ENCODE measurements at regions not wholly inside any gene's neighbourhood (a gene's known extent, or its start where the extent isn't known, plus 50 kb on each side); places are given as distances from the start of the nearest gene placed in this dataset.

- Histone ChIP-seq H3K4me1 (ENCODE audit: control insufficient read depth, insufficient read depth, low read length) (peaks cover 2% of the 10 kb centered on the region), H3K27ac (ENCODE audit: low read length) (no peak overlapping the region), H3K4me3 (ENCODE audit: low read length in 2 of 2) (no peak overlapping the region), H3K27me3 (ENCODE audit: control insufficient read depth in 1 of 2, insufficient read depth in 2 of 2, low read length in 2 of 2) (no peaks in the 10 kb centered on the region), H3K9ac (ENCODE audit: low read length in 2 of 2) (no peak overlapping the region), H3K36me3 (ENCODE audit: control insufficient read depth in 2 of 2, insufficient read depth in 2 of 2, low read length in 2 of 2) (no peaks in the 10 kb centered on the region), H3K9me3 (ENCODE audit: control insufficient read depth in 2 of 2, low read length in 2 of 2) (no peaks in the 10 kb centered on the region)
Observed at GRCh38 chr2:65728477-65729180, 296.2 kb upstream of the SPRED2 start.

DNA sequence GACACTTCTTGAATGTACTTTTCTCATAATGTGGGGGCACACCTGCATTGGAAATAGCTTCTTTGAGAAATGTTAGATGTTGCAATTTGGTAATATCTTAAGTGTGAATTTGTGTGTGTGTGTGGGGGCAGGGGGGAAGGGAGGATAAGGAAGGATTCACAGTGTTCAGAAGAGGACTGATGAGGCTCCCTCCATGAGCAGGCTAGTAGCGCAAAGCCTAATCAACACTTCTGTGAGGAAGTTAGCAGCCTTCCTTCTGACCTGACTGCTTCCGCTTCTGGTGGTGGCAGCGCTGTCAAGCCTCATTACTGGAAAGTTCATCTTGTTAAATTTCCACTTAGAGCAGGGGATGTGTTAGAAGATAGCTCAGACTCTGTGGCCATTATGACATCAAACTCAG is 295.4 kb upstream of the SPRED2 start:
- H3K4me3 ChIP-seq (ENCODE audit: low read length in 2 of 2) = no peak overlapping the region
- no peaks in the 10 kb centered on the region for H3K36me3 ChIP-seq (ENCODE audit: control insufficient read depth in 2 of 2, insufficient read depth in 2 of 2, low read length in 2 of 2)
- no peaks in the 10 kb centered on the region for H3K27me3 ChIP-seq (ENCODE audit: control insufficient read depth in 1 of 2, insufficient read depth in 2 of 2, low read length in 2 of 2)
- no peak overlapping the region for H3K27ac ChIP-seq (ENCODE audit: low read length)
- no peaks in the 10 kb centered on the region for H3K9me3 ChIP-seq (ENCODE audit: control insufficient read depth in 2 of 2, low read length in 2 of 2)
- H3K9ac ChIP-seq (ENCODE audit: low read length in 2 of 2) = no peak overlapping the region
- peaks cover 2% of the 10 kb centered on the region for H3K4me1 ChIP-seq (ENCODE audit: control insufficient read depth, insufficient read depth, low read length)

GRCh38 chr2:65727381-65727780 is 295.0 kb upstream of the SPRED2 start:
- Histone ChIP-seq H3K9ac (ENCODE audit: low read length in 2 of 2) (no peak overlapping the region), H3K36me3 (ENCODE audit: control insufficient read depth in 2 of 2, insufficient read depth in 2 of 2, low read length in 2 of 2) (no peaks in the 10 kb centered on the region), H3K27ac (ENCODE audit: low read length) (no peak overlapping the region), H3K4me1 (ENCODE audit: control insufficient read depth, insufficient read depth, low read length) (peaks cover 2% of the 10 kb centered on the region), H3K4me3 (ENCODE audit: low read length in 2 of 2) (no peak overlapping the region), H3K27me3 (ENCODE audit: control insufficient read depth in 1 of 2, insufficient read depth in 2 of 2, low read length in 2 of 2) (no peaks in the 10 kb centered on the region), H3K9me3 (ENCODE audit: control insufficient read depth in 2 of 2, low read length in 2 of 2) (no peaks in the 10 kb centered on the region)

GRCh38 chr2:65724752-65725151 is 292.4 kb upstream of the SPRED2 start:
- Histone ChIP-seq H3K27me3 (ENCODE audit: control insufficient read depth in 1 of 2, insufficient read depth in 2 of 2, low read length in 2 of 2) (no peaks in the 10 kb centered on the region), H3K4me3 (ENCODE audit: low read length in 2 of 2) (no peak overlapping the region), H3K4me1 (ENCODE audit: control insufficient read depth, insufficient read depth, low read length) (peaks cover 2% of the 10 kb centered on the region), H3K9me3 (ENCODE audit: control insufficient read depth in 2 of 2, low read length in 2 of 2) (no peaks in the 10 kb centered on the region), H3K27ac (ENCODE audit: low read length) (no peak overlapping the region), H3K9ac (ENCODE audit: low read length in 2 of 2) (no peak overlapping the region), H3K36me3 (ENCODE audit: control insufficient read depth in 2 of 2, insufficient read depth in 2 of 2, low read length in 2 of 2) (no peaks in the 10 kb centered on the region)

DNA sequence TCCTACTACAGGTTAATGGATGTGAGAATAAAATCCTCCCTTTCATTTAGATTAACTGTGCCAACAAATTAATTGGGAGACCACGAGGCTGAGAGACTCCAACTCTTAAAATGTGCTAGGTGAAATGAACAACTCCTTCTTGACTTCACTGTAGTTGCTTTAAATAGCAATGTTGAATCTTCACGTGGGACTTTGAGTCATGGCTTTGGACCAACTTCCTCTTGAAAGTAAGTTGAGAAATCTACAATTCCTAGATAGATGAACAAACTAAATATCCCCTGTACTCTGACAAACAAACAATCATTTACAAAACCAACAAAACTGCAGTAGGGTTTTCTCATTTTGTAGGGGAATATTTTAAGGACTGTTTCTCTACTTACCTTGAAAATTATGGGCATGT is 291.9 kb upstream of the SPRED2 start:
- no peaks in the 10 kb centered on the region for H3K27me3 ChIP-seq (ENCODE audit: control insufficient read depth in 1 of 2, insufficient read depth in 2 of 2, low read length in 2 of 2)
- H3K4me1 ChIP-seq (ENCODE audit: control insufficient read depth, insufficient read depth, low read length) = peaks cover 2% of the 10 kb centered on the region
- no peak overlapping the region for H3K27ac ChIP-seq (ENCODE audit: low read length)
- H3K4me3 ChIP-seq (ENCODE audit: low read length in 2 of 2) = no peak overlapping the region
- no peak overlapping the region for H3K9ac ChIP-seq (ENCODE audit: low read length in 2 of 2)
- H3K36me3 ChIP-seq (ENCODE audit: control insufficient read depth in 2 of 2, insufficient read depth in 2 of 2, low read length in 2 of 2) = no peaks in the 10 kb centered on the region
- H3K9me3 ChIP-seq (ENCODE audit: control insufficient read depth in 2 of 2, low read length in 2 of 2) = no peaks in the 10 kb centered on the region

DNA sequence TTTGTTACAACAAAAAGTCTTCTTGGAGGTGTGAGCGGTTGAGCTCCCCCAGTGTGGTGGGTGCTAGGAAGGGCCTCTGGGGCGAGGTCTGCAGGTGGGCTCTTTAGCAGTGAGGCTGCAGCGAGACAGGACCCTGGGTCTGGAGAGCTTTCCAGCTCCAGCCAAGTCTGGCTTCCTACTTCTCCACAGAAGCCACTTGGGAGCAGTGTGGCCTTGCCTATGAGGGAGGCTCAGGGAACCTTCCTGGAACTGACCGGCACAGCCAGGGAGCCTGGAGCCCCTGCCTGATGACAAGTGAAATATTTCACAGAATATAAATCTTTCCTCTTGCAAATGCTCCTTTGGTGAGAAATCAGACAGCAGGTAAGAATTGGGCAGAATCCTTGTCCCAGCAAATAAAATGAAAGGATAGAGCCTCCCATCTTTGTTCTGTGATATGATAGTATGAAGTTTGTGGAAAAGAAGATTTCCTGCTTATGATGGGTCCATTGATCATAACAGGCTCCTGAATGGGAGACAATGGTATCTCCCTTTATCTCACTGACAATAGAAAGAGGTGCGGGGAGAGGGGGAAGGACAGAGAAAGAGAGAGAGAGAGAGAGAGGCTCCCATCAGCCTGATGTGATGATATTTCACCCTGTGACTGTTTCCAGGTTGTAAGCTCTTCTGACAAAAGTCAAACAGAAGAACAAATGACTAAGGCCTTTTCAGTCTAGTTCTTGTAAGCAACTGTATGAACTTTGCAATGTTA is 289.8 kb upstream of the SPRED2 start:
- Histone ChIP-seq H3K4me3 (ENCODE audit: low read length in 2 of 2) (no peak overlapping the region), H3K9me3 (ENCODE audit: control insufficient read depth in 2 of 2, low read length in 2 of 2) (no peaks in the 10 kb centered on the region), H3K9ac (ENCODE audit: low read length in 2 of 2) (no peak overlapping the region), H3K36me3 (ENCODE audit: control insufficient read depth in 2 of 2, insufficient read depth in 2 of 2, low read length in 2 of 2) (no peaks in the 10 kb centered on the region), H3K27ac (ENCODE audit: low read length) (no peak overlapping the region), H3K4me1 (ENCODE audit: control insufficient read depth, insufficient read depth, low read length) (no peaks in the 10 kb centered on the region), H3K27me3 (ENCODE audit: control insufficient read depth in 1 of 2, insufficient read depth in 2 of 2, low read length in 2 of 2) (no peaks in the 10 kb centered on the region)

DNA sequence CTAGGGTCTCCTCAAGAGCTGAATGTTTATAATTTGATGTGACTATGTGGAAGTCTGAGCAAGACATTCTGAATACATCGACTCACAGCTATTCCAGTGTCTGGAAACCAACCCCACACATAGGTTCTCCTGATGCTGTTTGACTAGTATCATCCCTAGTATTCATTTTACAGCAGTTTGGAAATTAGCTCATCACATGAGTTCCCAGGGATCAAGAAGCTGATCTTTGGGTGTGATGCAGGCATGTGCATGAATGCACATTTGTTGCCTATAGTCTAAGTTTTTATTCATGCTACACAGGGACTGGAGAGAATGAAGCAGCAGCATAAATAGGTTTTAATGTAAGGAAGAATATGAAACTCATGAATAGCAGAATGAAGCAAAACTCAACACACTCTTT is 284.3 kb upstream of the SPRED2 start:
- no peak overlapping the region for H3K27ac ChIP-seq (ENCODE audit: low read length)
- no peaks in the 10 kb centered on the region for H3K27me3 ChIP-seq (ENCODE audit: control insufficient read depth in 1 of 2, insufficient read depth in 2 of 2, low read length in 2 of 2)
- H3K4me1 ChIP-seq (ENCODE audit: control insufficient read depth, insufficient read depth, low read length) = no peaks in the 10 kb centered on the region
- no peak overlapping the region for H3K4me3 ChIP-seq (ENCODE audit: low read length in 2 of 2)
- no peaks in the 10 kb centered on the region for H3K36me3 ChIP-seq (ENCODE audit: control insufficient read depth in 2 of 2, insufficient read depth in 2 of 2, low read length in 2 of 2)
- no peak overlapping the region for H3K9ac ChIP-seq (ENCODE audit: low read length in 2 of 2)
- H3K9me3 ChIP-seq (ENCODE audit: control insufficient read depth in 2 of 2, low read length in 2 of 2) = no peaks in the 10 kb centered on the region

DNA sequence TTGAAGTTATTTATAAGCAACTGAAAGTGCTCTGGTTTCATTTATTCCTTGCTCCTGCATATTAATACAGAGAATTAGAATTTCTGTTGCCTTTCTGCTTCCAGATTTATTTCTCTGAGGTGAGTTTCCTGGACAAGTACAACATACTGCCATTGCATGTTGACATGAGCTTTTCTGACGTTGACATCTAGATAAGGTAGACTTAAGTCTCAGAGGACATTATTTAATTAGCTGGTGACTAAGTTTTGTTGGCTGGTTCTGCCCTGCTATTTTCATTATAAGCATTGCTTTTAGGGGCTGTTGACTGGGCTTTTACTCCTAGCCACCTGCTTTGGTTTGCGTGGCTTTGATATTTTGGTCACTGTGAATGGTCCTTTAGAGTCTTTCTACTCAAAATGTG is 282.9 kb upstream of the SPRED2 start:
- no peaks in the 10 kb centered on the region for H3K36me3 ChIP-seq (ENCODE audit: control insufficient read depth in 2 of 2, insufficient read depth in 2 of 2, low read length in 2 of 2)
- H3K27me3 ChIP-seq (ENCODE audit: control insufficient read depth in 1 of 2, insufficient read depth in 2 of 2, low read length in 2 of 2) = no peaks in the 10 kb centered on the region
- H3K4me3 ChIP-seq (ENCODE audit: low read length in 2 of 2) = no peak overlapping the region
- H3K4me1 ChIP-seq (ENCODE audit: control insufficient read depth, insufficient read depth, low read length) = no peaks in the 10 kb centered on the region
- H3K9me3 ChIP-seq (ENCODE audit: control insufficient read depth in 2 of 2, low read length in 2 of 2) = no peaks in the 10 kb centered on the region
- no peak overlapping the region for H3K27ac ChIP-seq (ENCODE audit: low read length)
- H3K9ac ChIP-seq (ENCODE audit: low read length in 2 of 2) = no peak overlapping the region

- no peak overlapping the region for H3K27ac ChIP-seq (ENCODE audit: low read length)
- no peaks in the 10 kb centered on the region for H3K36me3 ChIP-seq (ENCODE audit: control insufficient read depth in 2 of 2, insufficient read depth in 2 of 2, low read length in 2 of 2)
Observed at GRCh38 chr2:65714866-65715265, 282.5 kb upstream of the SPRED2 start.

GRCh38 chr2:65711863-65712262 is 279.5 kb upstream of the SPRED2 start:
- H3K27ac ChIP-seq (ENCODE audit: low read length) = no peak overlapping the region
- no peak overlapping the region for H3K9ac ChIP-seq (ENCODE audit: low read length in 2 of 2)
- H3K36me3 ChIP-seq (ENCODE audit: control insufficient read depth in 2 of 2, insufficient read depth in 2 of 2, low read length in 2 of 2) = no peaks in the 10 kb centered on the region
- H3K9me3 ChIP-seq (ENCODE audit: control insufficient read depth in 2 of 2, low read length in 2 of 2) = no peaks in the 10 kb centered on the region
- peaks cover 4% of the 10 kb centered on the region for H3K4me1 ChIP-seq (ENCODE audit: control insufficient read depth, insufficient read depth, low read length)
- no peaks in the 10 kb centered on the region for H3K27me3 ChIP-seq (ENCODE audit: control insufficient read depth in 1 of 2, insufficient read depth in 2 of 2, low read length in 2 of 2)
- H3K4me3 ChIP-seq (ENCODE audit: low read length in 2 of 2) = no peak overlapping the region

More at GRCh38 chr2:65714866-65715265, 282.5 kb upstream of the SPRED2 start:
- Histone ChIP-seq H3K9ac (ENCODE audit: low read length in 2 of 2) (no peak overlapping the region), H3K4me3 (ENCODE audit: low read length in 2 of 2) (no peak overlapping the region), H3K9me3 (ENCODE audit: control insufficient read depth in 2 of 2, low read length in 2 of 2) (no peaks in the 10 kb centered on the region), H3K4me1 (ENCODE audit: control insufficient read depth, insufficient read depth, low read length) (no peaks in the 10 kb centered on the region), H3K27me3 (ENCODE audit: control insufficient read depth in 1 of 2, insufficient read depth in 2 of 2, low read length in 2 of 2) (no peaks in the 10 kb centered on the region)

DNA sequence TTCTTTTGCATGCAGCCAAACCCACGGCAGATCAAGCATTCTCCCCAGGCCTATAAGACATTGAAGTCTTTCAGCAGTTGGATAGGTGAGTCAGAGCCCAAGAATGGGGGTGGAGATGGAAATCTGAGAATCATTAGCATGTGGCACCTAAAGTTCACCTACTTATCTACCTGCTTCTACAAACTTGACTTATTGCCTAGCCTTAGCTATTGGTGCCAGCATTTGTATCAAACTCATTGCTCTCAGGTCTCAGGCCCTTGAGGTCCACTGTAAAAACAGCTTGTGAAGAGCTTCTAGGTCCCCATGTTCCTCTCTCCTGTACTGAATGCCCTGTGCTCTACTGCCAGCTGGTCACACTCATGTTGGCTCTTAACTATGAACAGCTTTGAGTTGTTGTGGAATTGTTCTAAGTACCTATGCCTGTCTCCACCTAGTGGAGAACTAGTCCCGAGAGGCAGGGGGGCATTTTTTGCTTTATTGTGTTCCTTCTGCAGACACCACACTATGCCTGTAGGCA is 278.4 kb upstream of the SPRED2 start:
- H3K9ac ChIP-seq (ENCODE audit: low read length in 2 of 2) = no peak overlapping the region
- H3K4me1 ChIP-seq (ENCODE audit: control insufficient read depth, insufficient read depth, low read length) = peaks cover 4% of the 10 kb centered on the region
- no peak overlapping the region for H3K27ac ChIP-seq (ENCODE audit: low read length)
- no peaks in the 10 kb centered on the region for H3K36me3 ChIP-seq (ENCODE audit: control insufficient read depth in 2 of 2, insufficient read depth in 2 of 2, low read length in 2 of 2)
- no peaks in the 10 kb centered on the region for H3K27me3 ChIP-seq (ENCODE audit: control insufficient read depth in 1 of 2, insufficient read depth in 2 of 2, low read length in 2 of 2)
- no peak overlapping the region for H3K4me3 ChIP-seq (ENCODE audit: low read length in 2 of 2)
- H3K9me3 ChIP-seq (ENCODE audit: control insufficient read depth in 2 of 2, low read length in 2 of 2) = no peaks in the 10 kb centered on the region
